NT2/D1 (cell line): ENCODE measurements at regions not wholly inside any gene's neighbourhood (a gene's known extent, or its start where the extent isn't known, plus 50 kb on each side); places are given as distances from the start of the nearest gene placed in this dataset.

Experiments
- DNase-seq: peaks from one replicate; pipeline ENCODE4 v3.0.0-alpha.2; 2011; ENCODE audit warnings: low read depth, low spot score
- H3K27me3 ChIP-seq: 2 replicates; pipeline ENCODE4 v1.6.0; 2011; ENCODE audit warnings: mild to moderate bottlenecking; ENCODE audit not compliant: insufficient read length, insufficient read depth
- H3K36me3 ChIP-seq: 2 replicates; pipeline ENCODE4 v1.6.1; 2011; ENCODE audit warnings: mild to moderate bottlenecking, low read length, mixed read lengths; ENCODE audit not compliant: insufficient read depth, insufficient read length
- H3K4me1 ChIP-seq: 2 replicates; pipeline ENCODE4 v1.5.1; 2011; ENCODE audit not compliant: insufficient read depth, insufficient read length
- H3K4me3 ChIP-seq: 2 replicates; pipeline ENCODE4 v1.5.1; 2011; ENCODE audit warnings: low read depth; ENCODE audit not compliant: insufficient read length
- H3K9ac ChIP-seq: 2 replicates; pipeline ENCODE4 v1.6.0; 2011; ENCODE audit warnings: low read depth; ENCODE audit not compliant: insufficient read length
- H3K9me3 ChIP-seq: 2 replicates; pipeline ENCODE4 v1.5.1; 2011; ENCODE audit warnings: mild to moderate bottlenecking, low read length; ENCODE audit not compliant: insufficient read depth
- SUZ12 ChIP-seq: IDR thresholded peaks from 2 replicates; pipeline ENCODE4 v1.6.1; 2011; ENCODE audit not compliant: insufficient read length, insufficient read depth; ENCODE audit errors: extremely low read depth
- YY1 ChIP-seq: IDR thresholded peaks from 2 replicates; pipeline ENCODE4 v1.6.1; 2011; ENCODE audit not compliant: insufficient read length, insufficient read depth
- ZNF274 ChIP-seq: IDR thresholded peaks from 2 replicates; pipeline ENCODE4 v1.6.1; 2011; ENCODE audit warnings: mild to moderate bottlenecking, low read depth, low read length

GRCh38 chr3:81887448-81887847 is 126.0 kb upstream of the GBE1 start:
- Histone ChIP-seq H3K4me1 (peaks cover 2% of the 10 kb centered on the region), H3K4me3 (no peak overlapping the region), H3K9ac (no peak overlapping the region), H3K9me3 (no peaks in the 10 kb centered on the region), H3K36me3 (no peaks in the 10 kb centered on the region), H3K27me3 (no peaks in the 10 kb centered on the region)
- DNase-seq: no peak
- no peak for TF ChIP-seq ZNF274
- TF ChIP-seq SUZ12: no peak
- no peak for TF ChIP-seq YY1

GRCh38 chr3:81886081-81886480 is 124.6 kb upstream of the GBE1 start:
- Histone ChIP-seq H3K4me3 (no peak overlapping the region), H3K27me3 (no peaks in the 10 kb centered on the region), H3K36me3 (no peaks in the 10 kb centered on the region), H3K9ac (no peak overlapping the region), H3K4me1 (peaks cover under 1% of the 10 kb centered on the region), H3K9me3 (no peaks in the 10 kb centered on the region)
- DNase-seq: no peak
- TF ChIP-seq YY1 (no peak), ZNF274 (no peak), SUZ12 (no peak)

GRCh38 chr3:81884791-81885190 is 123.3 kb upstream of the GBE1 start:
- no peak overlapping the region for H3K4me3 ChIP-seq
- H3K4me1 ChIP-seq: no peaks in the 10 kb centered on the region
- no peaks in the 10 kb centered on the region for H3K9me3 ChIP-seq
- no peak overlapping the region for H3K9ac ChIP-seq
- no peak for TF ChIP-seq SUZ12
- no peak for TF ChIP-seq ZNF274
- no peak for TF ChIP-seq YY1
- no peaks in the 10 kb centered on the region for H3K27me3 ChIP-seq
- no peak for DNase-seq
- H3K36me3 ChIP-seq: no peaks in the 10 kb centered on the region

- Histone ChIP-seq H3K36me3 (no peaks in the 10 kb centered on the region), H3K4me1 (no peaks in the 10 kb centered on the region), H3K9ac (no peak overlapping the region), H3K9me3 (peaks cover 17% of the 10 kb centered on the region; the same call in 1 of the 2 replicates), H3K4me3 (no peak overlapping the region), H3K27me3 (no peaks in the 10 kb centered on the region)
- no peak for TF ChIP-seq ZNF274
- TF ChIP-seq YY1: no peak
- TF ChIP-seq SUZ12: no peak
- DNase-seq: no peak
Measured at GRCh38 chr3:81876826-81877225, 115.4 kb upstream of the GBE1 start.

GRCh38 chr3:81874738-81875137 is 113.3 kb upstream of the GBE1 start:
- Histone ChIP-seq H3K9me3 (peaks cover 17% of the 10 kb centered on the region; the same call in 1 of the 2 replicates), H3K4me1 (no peaks in the 10 kb centered on the region), H3K27me3 (no peaks in the 10 kb centered on the region), H3K4me3 (no peak overlapping the region), H3K9ac (no peak overlapping the region), H3K36me3 (no peaks in the 10 kb centered on the region)
- DNase-seq: no peak
- TF ChIP-seq ZNF274 (no peak), SUZ12 (no peak), YY1 (no peak)

- Histone ChIP-seq H3K9me3 (peaks cover 9% of the 10 kb centered on the region; the same call in 1 of the 2 replicates), H3K4me1 (no peaks in the 10 kb centered on the region), H3K27me3 (no peaks in the 10 kb centered on the region), H3K4me3 (no peak overlapping the region), H3K9ac (no peak overlapping the region), H3K36me3 (no peaks in the 10 kb centered on the region)
- no peak for DNase-seq
- no peak for TF ChIP-seq ZNF274
- no peak for TF ChIP-seq SUZ12
- TF ChIP-seq YY1: no peak
Measured at GRCh38 chr3:81872566-81872965, 111.1 kb upstream of the GBE1 start.

- no peak for TF ChIP-seq SUZ12
- no peak for TF ChIP-seq YY1
- TF ChIP-seq ZNF274: no peak
- no peak overlapping the region for H3K9ac ChIP-seq
- peaks cover 3% of the 10 kb centered on the region; the same call in 1 of the 2 replicates for H3K9me3 ChIP-seq
- H3K4me1 ChIP-seq: no peaks in the 10 kb centered on the region
- no peaks in the 10 kb centered on the region for H3K36me3 ChIP-seq
- no peak for DNase-seq
- H3K27me3 ChIP-seq: no peaks in the 10 kb centered on the region
- no peak overlapping the region for H3K4me3 ChIP-seq
Measured at GRCh38 chr3:81871358-81872155, 110.1 kb upstream of the GBE1 start.
